ENCODE measurements at regions not wholly inside any gene's neighbourhood (a gene's known extent, or its start where the extent isn't known, plus 50 kb on each side); places are given as distances from the start of the nearest gene placed in this dataset.

- no peaks in the 10 kb centered on the region for H3K27me3 ChIP-seq
- H3K4me3 ChIP-seq, result no peak overlapping the region
- no peak for FAIRE-seq
- H3K27ac ChIP-seq, result no peak overlapping the region
- H3K36me3 ChIP-seq, result no peaks in the 10 kb centered on the region
- intact Hi-C loops (cut with DNase I), result no loop called here
- no peak for DNase-seq
- TF ChIP-seq CTCF (IDR thresholded peaks at IDR 0.05), result no peak
- no peaks in the 10 kb centered on the region for H3K9me3 ChIP-seq
- H3K4me1 ChIP-seq, result no peaks in the 10 kb centered on the region
- no peak for ATAC-seq
- WGBS, 2 donors, result 63 to 76% methylated on average over 3 of the region's 3 CpGs
These were observed 69.5 kb downstream of the POLR1D start for GRCh38 chr13:27691207-27691606.

GRCh38 chr13:27696731-27697130 lies 75.0 kb downstream of the POLR1D start:
- intact Hi-C loops (cut with DNase I), result no loop called here
- TF ChIP-seq CTCF (IDR thresholded peaks at IDR 0.05), result no peak
- FAIRE-seq (no peak), DNase-seq (no peak), ATAC-seq (no peak)
- no peaks in the 10 kb centered on the region for H3K9me3 ChIP-seq
- H3K4me1 ChIP-seq, result no peaks in the 10 kb centered on the region
- 45 to 47% methylated on average over 3 of the region's 3 CpGs for WGBS, 2 donors
- H3K27me3 ChIP-seq, result no peaks in the 10 kb centered on the region
- no peak overlapping the region for H3K4me3 ChIP-seq
- H3K27ac ChIP-seq, result no peak overlapping the region
- no peaks in the 10 kb centered on the region for H3K36me3 ChIP-seq

- Histone ChIP-seq H3K36me3 (no peaks in the 10 kb centered on the region), H3K27ac (no peak overlapping the region), H3K4me1 (no peaks in the 10 kb centered on the region), H3K4me3 (no peak overlapping the region), H3K9me3 (no peaks in the 10 kb centered on the region), H3K27me3 (no peaks in the 10 kb centered on the region)
- FAIRE-seq, result no peak
- DNase-seq, result no peak
- WGBS, 2 donors, result 69 to 80% methylated on average over 4 of the region's 4 CpGs
- TF ChIP-seq CTCF (IDR thresholded peaks at IDR 0.05), result no peak
- intact Hi-C loops (cut with DNase I), result no loop called here
- ATAC-seq, result no peak
These were observed 78.3 kb downstream of the POLR1D start for GRCh38 chr13:27699952-27700351.

GRCh38 chr13:27704681-27705080 lies 83.0 kb downstream of the POLR1D start:
- Histone ChIP-seq H3K27me3 (no peaks in the 10 kb centered on the region), H3K9me3 (no peaks in the 10 kb centered on the region), H3K36me3 (no peaks in the 10 kb centered on the region), H3K4me3 (no peak overlapping the region), H3K27ac (no peak overlapping the region), H3K4me1 (no peaks in the 10 kb centered on the region)
- no peak for FAIRE-seq
- no peak for TF ChIP-seq CTCF (IDR thresholded peaks at IDR 0.05)
- 70 to 87% methylated on average over 2 of the region's 2 CpGs for WGBS, 2 donors
- intact Hi-C loops (cut with DNase I), result no loop called here
- no peak for ATAC-seq
- no peak for DNase-seq

- TF ChIP-seq CTCF (IDR thresholded peaks at IDR 0.05), result no peak
- ATAC-seq, result no peak
- Histone ChIP-seq H3K4me3 (no peak overlapping the region), H3K4me1 (no peaks in the 10 kb centered on the region), H3K27me3 (no peaks in the 10 kb centered on the region), H3K36me3 (no peaks in the 10 kb centered on the region), H3K27ac (no peak overlapping the region), H3K9me3 (no peaks in the 10 kb centered on the region)
- DNase-seq, result no peak
- intact Hi-C loops (cut with DNase I), result no loop called here
- FAIRE-seq, result no peak
- WGBS, 2 donors, result 87 to 91% methylated on average over 9 of the region's 9 CpGs
These were observed 84.0 kb upstream of the GSX1 start for GRCh38 chr13:27708325-27708724.
